GM18951 (cell line): ENCODE measurements at regions not wholly inside any gene's neighbourhood (a gene's known extent, or its start where the extent isn't known, plus 50 kb on each side); places are given as distances from the start of the nearest gene placed in this dataset.
"Not testable (repeated sequence)": the region's sequence is repeated elsewhere in the genome, so short reads cannot be mapped to it uniquely, and the experiment has no call there.

Experiments used
- POLR2A ChIP-seq: IDR thresholded peaks from 4 replicates; pipeline ENCODE4 v1.6.1; 2011; ENCODE audit warnings: mild to moderate bottlenecking; ENCODE audit not compliant: insufficient read length, insufficient read depth; ENCODE audit errors: extremely low read depth
- in situ Hi-C: fragments of 300-500 bp; cut with MboI; formaldehyde crosslinking; loops from one replicate; pipeline ENCODE4 v1.12.0; 2022; ENCODE audit warnings: low sequenced_read_pairs, mixed read lengths, inconsistent platforms; ENCODE audit not compliant: unreplicated experiment

GRCh38 chr7:68688416-68689086 is 909.7 kb upstream of the AUTS2 start:
- TF ChIP-seq POLR2A = no peak
- in situ Hi-C loops = no loop called here

GRCh38 chr7:68689087-68689433 is 909.2 kb upstream of the AUTS2 start:
- in situ Hi-C loops = no loop called here
- TF ChIP-seq POLR2A = no peak

DNA sequence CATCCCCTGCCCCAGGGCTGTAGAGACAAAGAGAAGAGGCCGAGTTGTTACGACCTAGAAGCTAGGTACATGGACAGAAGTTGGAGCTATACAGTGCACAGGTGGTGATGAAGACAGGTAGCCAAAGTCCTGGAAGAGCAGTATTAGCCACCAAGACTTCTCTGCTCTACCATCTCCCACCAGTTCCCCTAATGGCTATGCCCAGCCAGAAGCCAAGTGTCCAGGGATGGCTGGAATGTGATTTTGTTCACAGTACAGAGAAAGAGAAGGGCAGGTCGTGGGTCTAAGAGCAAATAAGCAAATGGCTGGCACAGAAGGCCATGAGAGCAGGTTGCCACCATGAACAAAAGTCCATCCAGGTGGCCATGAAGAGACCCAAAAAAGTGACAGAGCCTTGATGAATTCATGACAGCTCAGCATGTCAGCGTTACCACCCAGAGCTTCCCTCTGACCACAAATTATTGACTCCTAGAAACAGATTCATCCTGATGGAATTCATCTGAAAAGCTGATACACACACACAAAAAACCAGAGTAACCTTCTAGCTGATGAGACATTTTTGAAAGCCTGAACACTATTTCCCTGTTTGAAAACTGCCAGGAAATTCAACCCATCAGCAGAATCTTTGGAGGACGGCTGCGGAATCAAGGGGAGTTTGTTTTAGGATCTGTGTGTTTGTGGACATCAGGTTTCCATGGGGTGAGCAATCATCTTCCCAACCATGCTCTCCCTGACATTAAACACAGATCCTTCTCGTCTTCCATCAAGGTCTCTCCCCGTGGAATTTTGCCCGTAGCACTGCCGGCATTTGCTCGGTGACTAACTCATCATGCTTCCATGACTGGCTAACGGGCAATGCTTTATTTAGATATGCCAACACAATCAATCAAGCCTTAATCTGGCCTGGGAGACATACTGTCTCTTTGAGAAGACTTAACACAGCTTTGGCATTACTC is 906.7 kb upstream of the AUTS2 start:
- TF ChIP-seq POLR2A = no peak
- in situ Hi-C loops = no loop called here

GRCh38 chr7:68692511-68692910 is 905.8 kb upstream of the AUTS2 start:
- TF ChIP-seq POLR2A = no peak
- in situ Hi-C loops = no loop called here

- in situ Hi-C loops = no loop called here
- TF ChIP-seq POLR2A = no peak
These were observed 903.6 kb upstream of the AUTS2 start for GRCh38 chr7:68694656-68695055.

- in situ Hi-C loops = no loop called here
- no peak for TF ChIP-seq POLR2A
These were observed 900.4 kb upstream of the AUTS2 start for GRCh38 chr7:68697796-68698280.

DNA sequence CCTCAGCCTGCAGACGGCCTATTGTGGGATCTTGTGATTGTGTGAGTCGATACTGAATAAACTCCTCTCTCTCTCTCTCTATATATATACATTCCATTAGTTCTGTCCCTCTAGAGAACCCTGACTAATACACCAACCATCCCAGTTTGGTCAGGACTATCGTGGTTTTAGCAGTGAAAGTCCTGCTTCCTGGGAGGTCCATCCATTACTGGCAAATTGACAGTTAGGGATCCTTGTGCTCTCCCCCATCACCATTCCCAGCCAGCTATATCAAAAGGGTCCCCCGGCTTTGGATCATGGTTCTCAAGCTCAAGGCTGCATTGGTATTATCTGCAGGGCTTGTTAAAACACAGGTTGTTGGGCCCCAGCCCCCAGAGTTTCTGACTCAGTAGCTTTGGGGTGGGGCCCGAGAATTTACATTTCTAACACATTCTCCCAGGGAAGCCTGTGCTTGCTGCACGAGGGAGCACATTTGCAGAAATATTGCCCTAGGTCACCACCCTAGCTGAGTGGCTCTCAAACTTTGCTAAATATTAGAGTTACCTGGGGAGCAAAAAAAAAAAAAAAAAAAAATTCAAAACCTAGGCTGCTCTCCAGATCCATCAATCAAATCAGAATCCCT is 899.1 kb upstream of the AUTS2 start:
- TF ChIP-seq POLR2A = no peak
- in situ Hi-C loops = no loop called here

DNA sequence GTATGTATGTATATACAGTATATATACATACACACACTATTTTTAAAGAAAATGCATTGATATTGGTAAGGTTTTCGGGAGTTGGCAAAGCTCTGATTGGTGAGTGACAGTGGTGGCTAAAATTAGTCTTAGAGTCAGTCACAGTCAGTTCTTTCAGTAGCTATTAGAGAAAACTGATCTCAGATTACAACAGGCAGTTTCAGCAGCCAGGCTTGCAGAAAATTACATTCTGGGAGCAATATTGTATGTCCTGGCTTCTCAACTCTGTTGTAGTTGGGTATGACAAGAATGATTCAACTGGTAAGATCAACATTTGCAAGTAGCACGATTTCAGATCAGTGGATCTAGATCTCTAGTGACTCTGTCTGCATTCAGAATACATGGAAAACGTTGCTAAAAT is 897.9 kb upstream of the AUTS2 start:
- no peak for TF ChIP-seq POLR2A
- in situ Hi-C loops = no loop called here

DNA sequence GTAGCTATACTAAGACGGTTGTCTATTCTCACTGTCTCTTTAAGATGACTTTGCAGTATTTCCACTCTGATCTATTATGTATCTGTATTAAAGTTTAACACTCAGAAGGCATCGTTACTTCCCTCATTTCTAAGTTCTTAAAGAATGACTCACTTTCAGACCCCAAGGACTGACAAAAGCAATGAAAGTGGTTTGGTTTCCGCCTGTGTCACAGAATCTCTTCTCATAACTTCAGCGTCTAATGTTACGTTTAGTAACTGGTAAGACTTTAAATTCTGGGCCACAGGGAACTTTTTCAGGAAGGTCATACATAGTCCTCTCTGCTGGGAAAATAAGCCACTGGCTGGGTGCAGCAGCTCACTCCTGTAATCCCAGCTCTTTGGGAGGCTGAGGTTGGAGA is 892.0 kb upstream of the AUTS2 start:
- no peak for TF ChIP-seq POLR2A
- in situ Hi-C loops = no loop called here

- no peak for TF ChIP-seq POLR2A
These were observed 891.1 kb upstream of the AUTS2 start for GRCh38 chr7:68707159-68707558.

DNA sequence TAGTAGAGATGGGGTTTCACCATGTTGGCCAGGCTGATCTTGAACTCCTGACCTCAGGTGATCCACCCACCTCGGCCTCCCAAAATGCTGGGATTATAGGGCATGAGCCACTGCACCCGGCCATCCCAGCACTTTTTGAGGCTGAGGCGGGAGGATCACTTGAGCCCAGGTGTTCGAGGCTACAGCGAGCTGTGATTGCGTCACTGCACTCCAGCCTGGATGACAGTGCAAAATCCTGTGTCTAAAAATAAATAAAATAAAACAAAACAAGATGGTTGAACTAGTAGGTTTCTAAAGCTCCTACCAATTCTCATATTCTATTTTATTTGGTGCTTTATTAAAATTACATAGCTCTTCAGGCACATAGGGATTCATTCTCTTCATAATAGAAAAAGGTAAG is 890.3 kb upstream of the AUTS2 start:
- in situ Hi-C loops = no loop called here
- TF ChIP-seq POLR2A = no peak

More at GRCh38 chr7:68707159-68707558, 891.1 kb upstream of the AUTS2 start:
- in situ Hi-C loops = no loop called here

DNA sequence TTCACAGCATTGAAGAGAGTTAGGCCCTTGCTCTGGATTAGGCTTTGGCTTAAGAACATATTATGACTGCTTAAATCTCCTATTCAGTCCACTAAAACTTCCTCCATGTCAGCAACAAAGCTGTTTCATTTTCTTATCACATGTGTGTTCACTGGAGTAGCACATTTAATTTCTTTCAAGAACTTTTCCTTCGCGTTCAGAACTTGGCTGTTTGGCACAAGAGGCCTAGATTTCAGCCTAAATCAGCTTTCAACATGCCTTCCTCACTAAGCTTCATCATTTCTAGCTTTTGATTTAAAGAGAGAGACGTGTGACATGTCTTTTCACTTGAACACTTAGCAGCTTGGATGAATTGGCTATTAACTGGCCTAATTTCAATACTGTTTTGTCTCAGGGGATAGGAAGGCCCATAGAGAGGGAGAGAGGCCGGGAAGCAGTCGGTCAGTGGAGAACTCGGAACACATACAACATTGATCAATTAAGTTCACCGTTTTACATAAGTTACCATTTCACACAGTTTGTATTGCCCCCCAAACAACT is 885.2 kb upstream of the AUTS2 start:
- in situ Hi-C loops = no loop called here
- no peak for TF ChIP-seq POLR2A

DNA sequence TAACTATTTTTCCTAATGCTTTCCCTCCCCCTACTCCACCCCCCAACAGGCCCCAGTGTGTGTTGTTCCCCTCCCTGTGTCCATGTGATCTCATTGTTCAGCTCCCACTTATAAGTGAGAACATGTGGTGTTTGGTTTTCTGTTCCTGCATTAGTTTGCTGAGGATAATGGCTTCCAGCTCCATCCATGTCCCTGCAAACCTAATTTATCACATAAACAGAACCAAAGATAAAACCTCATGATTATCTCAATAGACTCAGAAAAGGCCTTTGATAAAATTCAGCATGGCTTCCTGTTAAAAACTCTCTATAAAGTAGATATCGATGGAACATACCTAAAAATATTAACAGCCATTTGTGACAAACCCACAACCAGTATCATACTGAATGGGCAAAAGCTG is 884.1 kb upstream of the AUTS2 start:
- in situ Hi-C loops = not testable (repeated sequence)
